Astrocyte (in vitro differentiated cells and primary cell): ENCODE measurements at regions not wholly inside any gene's neighbourhood (a gene's known extent, or its start where the extent isn't known, plus 50 kb on each side); places are given as distances from the start of the nearest gene placed in this dataset.

Experiments
- EZH2 ChIP-seq: IDR thresholded peaks from 2 replicates; pipeline ENCODE4 v1.6.1; 2012; ENCODE audit warnings: mild to moderate bottlenecking, low read length, inconsistent platforms; ENCODE audit not compliant: insufficient read depth
- TF ChIP-seq, protein P1 (sequence below): IDR thresholded peaks from 2 replicates; pipeline ENCODE4 v1.5.1; 2011; ENCODE audit warnings: low read depth, mild to moderate bottlenecking, inconsistent platforms, low read length, moderate library complexity; ENCODE audit not compliant: insufficient read depth

GRCh38 chr5:12662545-12663314, 758.5 kb upstream of the CTNND2 start:
- TF ChIP-seq EZH2, result no peak
- TF ChIP-seq, protein P1, sequence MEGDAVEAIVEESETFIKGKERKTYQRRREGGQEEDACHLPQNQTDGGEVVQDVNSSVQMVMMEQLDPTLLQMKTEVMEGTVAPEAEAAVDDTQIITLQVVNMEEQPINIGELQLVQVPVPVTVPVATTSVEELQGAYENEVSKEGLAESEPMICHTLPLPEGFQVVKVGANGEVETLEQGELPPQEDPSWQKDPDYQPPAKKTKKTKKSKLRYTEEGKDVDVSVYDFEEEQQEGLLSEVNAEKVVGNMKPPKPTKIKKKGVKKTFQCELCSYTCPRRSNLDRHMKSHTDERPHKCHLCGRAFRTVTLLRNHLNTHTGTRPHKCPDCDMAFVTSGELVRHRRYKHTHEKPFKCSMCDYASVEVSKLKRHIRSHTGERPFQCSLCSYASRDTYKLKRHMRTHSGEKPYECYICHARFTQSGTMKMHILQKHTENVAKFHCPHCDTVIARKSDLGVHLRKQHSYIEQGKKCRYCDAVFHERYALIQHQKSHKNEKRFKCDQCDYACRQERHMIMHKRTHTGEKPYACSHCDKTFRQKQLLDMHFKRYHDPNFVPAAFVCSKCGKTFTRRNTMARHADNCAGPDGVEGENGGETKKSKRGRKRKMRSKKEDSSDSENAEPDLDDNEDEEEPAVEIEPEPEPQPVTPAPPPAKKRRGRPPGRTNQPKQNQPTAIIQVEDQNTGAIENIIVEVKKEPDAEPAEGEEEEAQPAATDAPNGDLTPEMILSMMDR, result no peak
